Fibroblast of skin of left quadriceps (primary cell): ENCODE measurements at regions not wholly inside any gene's neighbourhood (a gene's known extent, or its start where the extent isn't known, plus 50 kb on each side); places are given as distances from the start of the nearest gene placed in this dataset.
A peak's percentile ranks its signal among the peaks of the same experiment; 100 is the strongest.

ENCODE experiments used
- DNase-seq, 2 experiments: peaks; one replicate each; pipeline ENCODE4 v3.0.0-alpha.2; 2013; ENCODE audit warnings: low read depth in 2 of 2

GRCh38 chr21:25029580-25029979 is 577.7 kb downstream of the MRPL39 start:
- no peak for DNase-seq

- DNase-seq, result no peak
These were observed 581.7 kb downstream of the MRPL39 start for GRCh38 chr21:25025596-25025995.

- no peak for DNase-seq
These were observed 582.6 kb downstream of the MRPL39 start for GRCh38 chr21:25024639-25025038.

- DNase-seq, result peak; percentile 38 to 47
These were observed 601.9 kb downstream of the MRPL39 start for GRCh38 chr21:25005388-25005787.

- no peak for DNase-seq
These were observed 604.6 kb downstream of the MRPL39 start for GRCh38 chr21:25002676-25003075.

- no peak for DNase-seq
These were observed 612.1 kb downstream of the MRPL39 start for GRCh38 chr21:24995216-24995615.

- DNase-seq, result no peak
These were observed 612.6 kb downstream of the MRPL39 start for GRCh38 chr21:24994717-24995116.

GRCh38 chr21:24989516-24989915 is 617.8 kb downstream of the MRPL39 start:
- DNase-seq, result no peak

- no peak for DNase-seq
These were observed 618.3 kb downstream of the MRPL39 start for GRCh38 chr21:24988941-24989340.

GRCh38 chr21:24976238-24976637 is 631.0 kb downstream of the MRPL39 start:
- no peak for DNase-seq

GRCh38 chr21:24969068-24969467 is 638.2 kb downstream of the MRPL39 start:
- no peak for DNase-seq

GRCh38 chr21:24955275-24955961 is 651.9 kb downstream of the MRPL39 start:
- DNase-seq, result no peak

GRCh38 chr21:24948186-24948585 is 659.1 kb downstream of the MRPL39 start:
- no peak for DNase-seq

- DNase-seq, result no peak
These were observed 661.4 kb downstream of the MRPL39 start for GRCh38 chr21:24945910-24946309.

- no peak for DNase-seq
These were observed 665.7 kb downstream of the MRPL39 start for GRCh38 chr21:24941316-24942185.

- no peak for DNase-seq
These were observed 668.0 kb downstream of the MRPL39 start for GRCh38 chr21:24939291-24939690.

- no peak for DNase-seq
These were observed 668.7 kb downstream of the MRPL39 start for GRCh38 chr21:24938573-24938972.

- no peak for DNase-seq
These were observed 671.3 kb downstream of the MRPL39 start for GRCh38 chr21:24935991-24936390.

- no peak for DNase-seq
These were observed 696.7 kb downstream of the MRPL39 start for GRCh38 chr21:24910591-24910990.

GRCh38 chr21:24903994-24904635 is 703.2 kb downstream of the MRPL39 start:
- DNase-seq, result no peak

GRCh38 chr21:24899138-24899537 is 708.1 kb downstream of the MRPL39 start:
- no peak for DNase-seq

- no peak for DNase-seq
These were observed 709.4 kb downstream of the MRPL39 start for GRCh38 chr21:24897883-24898282.

GRCh38 chr21:24896735-24897124 is 710.6 kb downstream of the MRPL39 start:
- DNase-seq, result no peak
